Muscle of arm (tissue), 1 donor: ENCODE measurements at regions not wholly inside any gene's neighbourhood (a gene's known extent, or its start where the extent isn't known, plus 50 kb on each side); places are given as distances from the start of the nearest gene placed in this dataset.

Experiments used
- DNase-seq: peaks from one replicate; pipeline ENCODE4 v3.0.0-alpha.2; 2013

GRCh38 chr6:137690034-137690433 is 177.0 kb upstream of the TNFAIP3 start:
- DNase-seq, result no peak

- DNase-seq, result no peak
Observed at GRCh38 chr6:137690721-137691120, 176.3 kb upstream of the TNFAIP3 start.

GRCh38 chr6:137692308-137692707 is 174.8 kb upstream of the TNFAIP3 start:
- no peak for DNase-seq

GRCh38 chr6:137692806-137693205 is 174.3 kb upstream of the TNFAIP3 start:
- no peak for DNase-seq

GRCh38 chr6:137693711-137694110 is 173.3 kb upstream of the TNFAIP3 start:
- DNase-seq, result no peak

- no peak for DNase-seq
Observed at GRCh38 chr6:137696765-137697164, 170.3 kb upstream of the TNFAIP3 start.

- no peak for DNase-seq
Observed at GRCh38 chr6:137697267-137697938, 169.7 kb upstream of the TNFAIP3 start.

GRCh38 chr6:137698636-137699030 is 168.4 kb upstream of the TNFAIP3 start:
- peak; percentile 12 for DNase-seq

- no peak for DNase-seq
Observed at GRCh38 chr6:137699031-137699683, 167.9 kb upstream of the TNFAIP3 start.

- DNase-seq, result no peak
Observed at GRCh38 chr6:137700161-137700560, 166.9 kb upstream of the TNFAIP3 start.

- DNase-seq, result no peak
Observed at GRCh38 chr6:137700751-137701477, 166.1 kb upstream of the TNFAIP3 start.

GRCh38 chr6:137701942-137702341 is 165.1 kb upstream of the TNFAIP3 start:
- no peak for DNase-seq

- DNase-seq, result no peak
Observed at GRCh38 chr6:137702791-137703424, 164.2 kb upstream of the TNFAIP3 start.

- DNase-seq, result no peak
Observed at GRCh38 chr6:137704802-137705159, 162.3 kb upstream of the TNFAIP3 start.

- DNase-seq, result peak; percentile 75
Observed at GRCh38 chr6:137705160-137706082, 161.6 kb upstream of the TNFAIP3 start.

- DNase-seq, result no peak
Observed at GRCh38 chr6:137706083-137706750, 160.8 kb upstream of the TNFAIP3 start.

GRCh38 chr6:137707038-137707589 is 159.9 kb upstream of the TNFAIP3 start:
- no peak for DNase-seq

- DNase-seq, result peak; percentile 77
Observed at GRCh38 chr6:137707590-137708360, 159.3 kb upstream of the TNFAIP3 start.

- DNase-seq, result no peak
Observed at GRCh38 chr6:137708481-137708880, 158.6 kb upstream of the TNFAIP3 start.
